Ovary (tissue), 7 donors: ENCODE measurements at regions not wholly inside any gene's neighbourhood (a gene's known extent, or its start where the extent isn't known, plus 50 kb on each side); places are given as distances from the start of the nearest gene placed in this dataset.

Experiments
- DNase-seq, 5 donors: peaks; one replicate each; pipeline ENCODE4 v3.0.0-alpha.2; 2019 to 2020
- H3K27ac ChIP-seq, 2 donors: fragments of 200-600 bp; one replicate each; pipeline versions ENCODE4 v1.5.1 to v1.8.0; 2019 to 2022
- H3K27me3 ChIP-seq: fragments of 200-600 bp; one replicate; pipeline ENCODE4 v1.8.0; 2022
- H3K36me3 ChIP-seq: fragments of 200-600 bp; sonication (generic); one replicate; pipeline ENCODE4 v1.5.1; 2019
- H3K4me1 ChIP-seq: one replicate; pipeline ENCODE4 v1.8.1; 2013; ENCODE audit warnings: mild to moderate bottlenecking, moderate library complexity; ENCODE audit not compliant: insufficient read depth
- H3K4me3 ChIP-seq: fragments of 200-600 bp; sonication (generic); one replicate; pipeline ENCODE4 v1.5.1; 2017
- H3K9me3 ChIP-seq, 2 donors: fragments of 200-600 bp in 1 of 2; sonication (generic) in 1 of 2; one replicate each; pipeline versions ENCODE4 v1.5.1 to v1.8.1; 2013 to 2019; ENCODE audit warnings: mild to moderate bottlenecking in 1 of 2, moderate library complexity in 1 of 2
- EP300 ChIP-seq: sonication (generic); formaldehyde crosslinking; IDR thresholded peaks from one replicate; pipeline ENCODE4 v1.6.1; 2017; ENCODE audit warnings: antibody characterized with exemption
- POLR2A ChIP-seq: fragments of 450-650 bp; IDR thresholded peaks from one replicate; pipeline ENCODE4 v1.6.1; 2017; ENCODE audit warnings: antibody characterized with exemption, mild to moderate bottlenecking, moderate library complexity
- WGBS, 3 donors: extraction: QIAGEN DNeasy Blood & Tissue Kit in 1 of 3; methylation state at CpG; one replicate each; pipeline versions ENCODE4 v1.1.5 to v1.1.7; 2013 to 2017; 5-methylcytosine and 5-hydroxymethylcytosine counted together
- intact Hi-C, 4 donors: fragments of 100-400 bp; cut with DNase I; formaldehyde crosslinking; loops; one replicate each; pipeline versions ENCODE4 v1.11.0 to v1.15.1; 2022 to 2023
- TF ChIP-seq, protein P1 (sequence below), 3 donors: fragments of 450-650 bp in 2 of 3; fragments of 200-600 bp in 1 of 3; IDR thresholded peaks; one replicate each; pipeline versions ENCODE4 v1.5.1 to v1.8.0; 2016 to 2022; ENCODE audit warnings: antibody characterized with exemption in 3 of 3, mild to moderate bottlenecking in 1 of 3
- donor health status: DM: no; HTN: no; CAD: no; lungs with moderate emphysema.
- donor health status: DM: no; HTN: no; CAD: no.
- donor health status: Bipolar disorder and iron deficiency.
- donor health status: DM: no; HTN: no; CAD: no.
- donor health status: DM: yes; HTN: yes; CAD: no.

DNA sequence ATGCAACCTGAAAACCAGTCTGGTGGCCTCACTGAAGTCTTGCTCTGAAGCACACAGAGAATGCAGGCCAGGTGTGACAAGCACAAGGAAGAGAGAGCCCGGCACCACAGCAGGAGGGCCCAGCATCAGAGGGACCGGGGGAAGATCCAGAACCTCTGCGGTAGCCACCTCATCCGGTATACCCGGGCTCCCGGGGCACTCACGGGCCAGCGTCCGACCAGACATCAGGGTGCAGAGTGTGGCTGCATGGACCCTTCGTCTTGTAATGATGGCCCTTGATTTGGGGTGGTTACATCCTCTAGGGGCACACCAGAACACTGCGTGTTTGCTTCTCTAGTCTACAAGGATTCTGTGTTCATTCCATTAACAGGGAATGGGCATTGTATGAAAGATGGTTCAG lies 406.0 kb downstream of the GADD45G start:
- Histone ChIP-seq H3K36me3 (no peaks in the 10 kb centered on the region), H3K9me3 (no peaks in the 10 kb centered on the region), H3K27ac (no peak overlapping the region), H3K4me3 (no peak overlapping the region), H3K4me1 (no peaks in the 10 kb centered on the region), H3K27me3 (no peaks in the 10 kb centered on the region)
- DNase-seq, result no peak
- intact Hi-C loops, result no loop called here
- TF ChIP-seq EP300 (no peak), POLR2A (no peak)
- TF ChIP-seq, protein P1, sequence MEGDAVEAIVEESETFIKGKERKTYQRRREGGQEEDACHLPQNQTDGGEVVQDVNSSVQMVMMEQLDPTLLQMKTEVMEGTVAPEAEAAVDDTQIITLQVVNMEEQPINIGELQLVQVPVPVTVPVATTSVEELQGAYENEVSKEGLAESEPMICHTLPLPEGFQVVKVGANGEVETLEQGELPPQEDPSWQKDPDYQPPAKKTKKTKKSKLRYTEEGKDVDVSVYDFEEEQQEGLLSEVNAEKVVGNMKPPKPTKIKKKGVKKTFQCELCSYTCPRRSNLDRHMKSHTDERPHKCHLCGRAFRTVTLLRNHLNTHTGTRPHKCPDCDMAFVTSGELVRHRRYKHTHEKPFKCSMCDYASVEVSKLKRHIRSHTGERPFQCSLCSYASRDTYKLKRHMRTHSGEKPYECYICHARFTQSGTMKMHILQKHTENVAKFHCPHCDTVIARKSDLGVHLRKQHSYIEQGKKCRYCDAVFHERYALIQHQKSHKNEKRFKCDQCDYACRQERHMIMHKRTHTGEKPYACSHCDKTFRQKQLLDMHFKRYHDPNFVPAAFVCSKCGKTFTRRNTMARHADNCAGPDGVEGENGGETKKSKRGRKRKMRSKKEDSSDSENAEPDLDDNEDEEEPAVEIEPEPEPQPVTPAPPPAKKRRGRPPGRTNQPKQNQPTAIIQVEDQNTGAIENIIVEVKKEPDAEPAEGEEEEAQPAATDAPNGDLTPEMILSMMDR (IDR thresholded peaks at IDR 0.05), result no peak
- WGBS, 3 donors, result 96 to 97% (median 97%) methylated on average over 11 of the region's 11 CpGs

GRCh38 chr9:90012949-90013348 lies 408.1 kb downstream of the GADD45G start:
- Histone ChIP-seq H3K4me1 (no peaks in the 10 kb centered on the region), H3K36me3 (no peaks in the 10 kb centered on the region), H3K9me3 (no peaks in the 10 kb centered on the region), H3K27me3 (no peaks in the 10 kb centered on the region), H3K27ac (no peak overlapping the region), H3K4me3 (no peak overlapping the region)
- TF ChIP-seq, protein P1 (IDR thresholded peaks at IDR 0.05), result no peak
- TF ChIP-seq EP300 (no peak), POLR2A (no peak)
- WGBS, 3 donors, result 20 to 32% (median 28%) methylated on average over 1 of the region's 1 CpG
- DNase-seq, result no peak
- intact Hi-C loops, result no loop called here

DNA sequence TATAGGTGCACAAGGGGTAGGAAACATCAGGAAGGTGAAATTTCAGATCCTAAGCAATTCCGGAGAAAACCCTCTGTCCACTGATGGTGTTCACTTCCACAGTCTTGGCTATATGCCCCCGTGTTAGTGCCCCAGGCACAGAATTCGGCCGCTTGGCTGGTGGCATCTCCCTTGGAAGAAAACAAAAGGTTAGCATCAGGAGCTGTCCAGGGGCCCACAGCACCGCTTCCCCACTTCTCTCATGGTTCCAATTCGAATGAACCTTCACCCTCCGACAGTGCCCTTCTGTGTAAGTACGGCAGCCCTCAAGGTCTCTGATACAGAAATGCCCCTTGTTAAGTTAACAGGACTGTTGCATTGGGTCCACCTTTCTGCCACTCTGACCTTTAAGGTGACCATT lies 409.0 kb downstream of the GADD45G start:
- Histone ChIP-seq H3K27me3 (no peaks in the 10 kb centered on the region), H3K4me1 (no peaks in the 10 kb centered on the region), H3K36me3 (no peaks in the 10 kb centered on the region), H3K9me3 (no peaks in the 10 kb centered on the region), H3K4me3 (no peak overlapping the region), H3K27ac (no peak overlapping the region)
- 91 to 94% (median 93%) methylated on average over 8 of the region's 8 CpGs for WGBS, 3 donors
- no peak for TF ChIP-seq EP300
- TF ChIP-seq, protein P1 (IDR thresholded peaks at IDR 0.05), result no peak
- no peak for TF ChIP-seq POLR2A
- DNase-seq, result no peak
- intact Hi-C loops, result no loop called here

DNA sequence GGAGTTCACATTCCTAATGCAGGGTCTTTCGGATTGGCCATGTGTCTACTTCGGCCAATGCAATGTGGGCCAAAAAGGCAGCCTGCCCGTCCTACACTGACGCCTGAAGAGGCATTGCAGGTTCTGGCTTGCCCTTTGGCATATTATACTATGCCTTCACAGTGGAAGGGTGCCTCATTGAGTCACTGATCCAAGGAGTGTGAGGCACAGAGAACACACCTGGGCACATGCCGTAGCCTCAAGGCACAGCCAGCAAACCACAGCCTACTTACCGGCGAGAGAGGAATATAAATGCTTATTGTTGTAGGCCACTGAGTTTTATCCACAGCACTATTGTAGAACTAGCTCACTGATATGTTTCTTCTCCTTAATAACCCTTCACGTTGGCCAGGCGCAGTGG lies 409.6 kb downstream of the GADD45G start:
- no peak for DNase-seq
- 90 to 95% (median 93%) methylated on average over 9 of the region's 9 CpGs for WGBS, 3 donors
- H3K27ac ChIP-seq, result no peak overlapping the region
- no peaks in the 10 kb centered on the region for H3K4me1 ChIP-seq
- H3K4me3 ChIP-seq, result no peak overlapping the region
- no peaks in the 10 kb centered on the region for H3K36me3 ChIP-seq
- no peak for TF ChIP-seq EP300
- TF ChIP-seq, protein P1 (IDR thresholded peaks at IDR 0.05), result no peak
- no peaks in the 10 kb centered on the region for H3K27me3 ChIP-seq
- H3K9me3 ChIP-seq, result no peaks in the 10 kb centered on the region
- intact Hi-C loops, result no loop called here

DNA sequence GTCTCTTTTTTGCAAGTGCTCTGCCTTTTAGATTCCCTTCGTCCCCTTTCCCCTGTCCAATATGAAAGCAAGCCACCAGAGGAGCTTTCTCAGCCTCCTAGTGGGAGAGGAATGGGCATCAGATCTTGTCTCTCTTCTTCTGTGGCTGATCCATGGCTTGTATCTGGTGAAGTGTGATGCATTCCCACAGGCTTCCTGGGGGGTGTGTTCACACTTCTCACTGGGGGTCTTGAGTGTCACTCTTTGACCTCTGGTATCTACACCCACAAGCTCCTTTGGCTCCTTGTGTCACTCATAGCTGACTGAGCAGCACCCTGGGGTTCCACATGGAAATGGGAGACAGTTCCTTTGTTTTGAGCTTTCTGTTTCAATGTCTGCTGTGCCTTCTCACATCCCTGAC lies 411.5 kb downstream of the GADD45G start:
- H3K4me1 ChIP-seq, result no peaks in the 10 kb centered on the region
- TF ChIP-seq, protein P1 (IDR thresholded peaks at IDR 0.05), result no peak
- no peak for TF ChIP-seq POLR2A
- no peak for TF ChIP-seq EP300
- no peaks in the 10 kb centered on the region for H3K9me3 ChIP-seq
- H3K27me3 ChIP-seq, result no peaks in the 10 kb centered on the region
- WGBS, 3 donors, result 89 to 100% (median 100%) methylated on average over 1 of the region's 1 CpG
- no peak overlapping the region for H3K27ac ChIP-seq
- H3K36me3 ChIP-seq, result no peaks in the 10 kb centered on the region
- no peak for DNase-seq
- intact Hi-C loops, result no loop called here
- H3K4me3 ChIP-seq, result no peak overlapping the region
